Adrenal gland (tissue), 9 donors: ENCODE measurements at regions not wholly inside any gene's neighbourhood (a gene's known extent, or its start where the extent isn't known, plus 50 kb on each side); places are given as distances from the start of the nearest gene placed in this dataset.

Experiments
- DNase-seq, 7 donors: peaks; one replicate each; pipeline ENCODE4 v3.0.0-alpha.2; 2019 to 2020
- H3K27ac ChIP-seq, 5 donors: fragments of 200-600 bp; sonication (generic) in 4 of 5; 1 replicate in 3 of 5; 2 replicates in 2 of 5; pipeline versions ENCODE4 v1.5.1 to v1.8.0; 2016 to 2020; ENCODE audit warnings: mild to moderate bottlenecking in 1 of 5
- H3K27me3 ChIP-seq: fragments of 200-600 bp; 2 replicates; pipeline ENCODE4 v1.8.0; 2021
- H3K36me3 ChIP-seq, 2 donors: fragments of 200-600 bp; replicated peaks in 1 of 2; 1 replicate in 1 of 2; 2 replicates in 1 of 2; pipeline versions ENCODE4 v1.5.1 to v1.8.0; 2018 to 2022
- H3K4me1 ChIP-seq, 2 donors: fragments of 200-600 bp; replicated peaks in 1 of 2; 1 replicate in 1 of 2; 2 replicates in 1 of 2; pipeline versions ENCODE4 v1.5.1 to v1.8.0; 2018 to 2021
- H3K4me3 ChIP-seq, 4 donors: fragments of 200-600 bp; sonication (generic) in 3 of 4; one replicate each; pipeline ENCODE4 v1.5.1; 2016 to 2018
- H3K9me3 ChIP-seq, 3 donors: fragments of 200-600 bp; sonication (generic) in 1 of 3; replicated peaks in 1 of 3; 1 replicate in 2 of 3; 2 replicates in 1 of 3; pipeline versions ENCODE4 v1.5.1 to v1.8.0; 2016 to 2021
- POLR2A ChIP-seq, 2 donors: fragments of 450-650 bp; IDR thresholded peaks; one replicate each; pipeline ENCODE4 v1.6.1; 2017; ENCODE audit warnings: antibody characterized with exemption in 2 of 2, mild to moderate bottlenecking in 2 of 2, moderate library complexity in 1 of 2
- WGBS, 4 donors: extraction: QIAGEN DNeasy Blood & Tissue Kit in 2 of 4; methylation state at CpG; one replicate each; pipeline versions ENCODE4 v1.1.5 to v1.1.7; 2013 to 2017; 5-methylcytosine and 5-hydroxymethylcytosine counted together
- intact Hi-C, 2 donors: fragments of 100-400 bp; cut with DNase I; formaldehyde crosslinking; loops; one replicate each; pipeline versions ENCODE4 v1.14.1 to v1.15.0; 2022 to 2023
- TF ChIP-seq, protein P1 (sequence below), 6 experiments: fragments of 450-650 bp in 4 of 6; fragments of 200-600 bp in 2 of 6; sonication (generic) in 1 of 6; IDR thresholded peaks; 1 replicate in 5 of 6; 2 replicates in 1 of 6; pipeline versions ENCODE4 v1.5.1 to v1.8.0; 2016 to 2021; ENCODE audit warnings: antibody characterized with exemption in 6 of 6, mild to moderate bottlenecking in 2 of 6, moderate library complexity in 1 of 6
- donor health status: healthy with polysubstance abuse.
- donor health status: Bipolar disorder and iron deficiency.
- donor health status: DM: yes; HTN: yes; CAD: no.
- donor health status: DM: no; HTN: no; CAD: no.
- donor health status: DM: no; HTN: no; CAD: no.

- intact Hi-C loops, result no loop called here
- no peaks in the 10 kb centered on the region for H3K36me3 ChIP-seq
- H3K4me1 ChIP-seq, result no peaks in the 10 kb centered on the region
- H3K27me3 ChIP-seq, result no peaks in the 10 kb centered on the region
- no peak for DNase-seq
- TF ChIP-seq, protein P1, sequence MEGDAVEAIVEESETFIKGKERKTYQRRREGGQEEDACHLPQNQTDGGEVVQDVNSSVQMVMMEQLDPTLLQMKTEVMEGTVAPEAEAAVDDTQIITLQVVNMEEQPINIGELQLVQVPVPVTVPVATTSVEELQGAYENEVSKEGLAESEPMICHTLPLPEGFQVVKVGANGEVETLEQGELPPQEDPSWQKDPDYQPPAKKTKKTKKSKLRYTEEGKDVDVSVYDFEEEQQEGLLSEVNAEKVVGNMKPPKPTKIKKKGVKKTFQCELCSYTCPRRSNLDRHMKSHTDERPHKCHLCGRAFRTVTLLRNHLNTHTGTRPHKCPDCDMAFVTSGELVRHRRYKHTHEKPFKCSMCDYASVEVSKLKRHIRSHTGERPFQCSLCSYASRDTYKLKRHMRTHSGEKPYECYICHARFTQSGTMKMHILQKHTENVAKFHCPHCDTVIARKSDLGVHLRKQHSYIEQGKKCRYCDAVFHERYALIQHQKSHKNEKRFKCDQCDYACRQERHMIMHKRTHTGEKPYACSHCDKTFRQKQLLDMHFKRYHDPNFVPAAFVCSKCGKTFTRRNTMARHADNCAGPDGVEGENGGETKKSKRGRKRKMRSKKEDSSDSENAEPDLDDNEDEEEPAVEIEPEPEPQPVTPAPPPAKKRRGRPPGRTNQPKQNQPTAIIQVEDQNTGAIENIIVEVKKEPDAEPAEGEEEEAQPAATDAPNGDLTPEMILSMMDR (IDR thresholded peaks at IDR 0.05), result no peak
- TF ChIP-seq POLR2A (IDR thresholded peaks at IDR 0.05), result no peak
- no peaks in the 10 kb centered on the region for H3K9me3 ChIP-seq
- H3K4me3 ChIP-seq, result no peak overlapping the region
- 73 to 83% (median 78%) methylated on average over 6 of the region's 6 CpGs for WGBS, 4 donors
- no peak overlapping the region for H3K27ac ChIP-seq
Observed at GRCh38 chr4:181507938-181508337, 735.3 kb upstream of the TENM3 start.

GRCh38 chr4:181508601-181509000 is 734.6 kb upstream of the TENM3 start:
- Histone ChIP-seq H3K27ac (no peak overlapping the region), H3K36me3 (no peaks in the 10 kb centered on the region), H3K4me3 (no peak overlapping the region), H3K4me1 (no peaks in the 10 kb centered on the region), H3K9me3 (no peaks in the 10 kb centered on the region), H3K27me3 (no peaks in the 10 kb centered on the region)
- intact Hi-C loops, result no loop called here
- WGBS, 4 donors, result 75 to 82% (median 79%) methylated on average over 6 of the region's 6 CpGs
- TF ChIP-seq, protein P1 (IDR thresholded peaks at IDR 0.05), result no peak
- no peak for TF ChIP-seq POLR2A (IDR thresholded peaks at IDR 0.05)
- DNase-seq, result no peak

DNA sequence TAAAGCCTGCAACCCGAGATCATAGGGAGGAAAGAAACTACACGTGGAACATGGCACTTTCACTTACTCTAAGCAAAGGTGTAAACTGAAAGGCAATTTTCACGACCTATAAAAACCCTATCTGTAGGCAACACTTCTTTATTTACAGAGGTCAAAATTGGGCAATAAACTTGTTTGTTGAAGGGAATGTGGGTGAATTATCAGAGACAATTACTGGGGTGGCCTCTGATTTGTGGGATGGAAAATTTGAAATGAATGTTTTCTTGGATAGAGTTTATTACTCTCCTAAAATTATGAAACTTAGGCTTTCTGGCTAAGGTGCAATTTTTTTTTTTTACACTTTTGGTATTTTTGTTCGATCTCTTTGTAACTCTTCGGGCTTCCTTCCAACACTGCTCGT is 734.1 kb upstream of the TENM3 start:
- Histone ChIP-seq H3K27ac (no peak overlapping the region), H3K4me3 (no peak overlapping the region), H3K36me3 (no peaks in the 10 kb centered on the region), H3K27me3 (no peaks in the 10 kb centered on the region), H3K4me1 (no peaks in the 10 kb centered on the region), H3K9me3 (no peaks in the 10 kb centered on the region)
- TF ChIP-seq, protein P1 (IDR thresholded peaks at IDR 0.05), result no peak
- TF ChIP-seq POLR2A (IDR thresholded peaks at IDR 0.05), result no peak
- 64 to 78% (median 72%) methylated on average over 6 of the region's 6 CpGs for WGBS, 4 donors
- no peak for DNase-seq
- intact Hi-C loops, result no loop called here

DNA sequence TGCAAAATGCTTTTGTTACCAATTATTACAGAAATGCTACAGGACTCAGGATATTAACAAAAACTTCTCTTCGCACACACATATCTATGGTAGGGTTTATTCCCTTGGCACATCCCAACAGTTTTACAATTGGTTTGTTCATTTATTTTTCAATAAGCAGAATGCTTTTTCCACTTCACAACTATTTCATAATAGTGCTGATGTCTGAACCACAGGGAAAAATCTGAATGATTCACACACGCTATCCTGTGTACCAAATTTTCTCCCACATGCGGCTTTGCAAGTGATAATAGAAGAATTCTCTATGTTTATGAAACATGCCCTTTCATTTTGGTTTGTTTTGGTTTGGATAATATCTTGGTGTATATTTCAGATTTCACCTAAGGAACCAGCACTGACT is 725.7 kb upstream of the TENM3 start:
- no peak overlapping the region for H3K4me3 ChIP-seq
- TF ChIP-seq, protein P1 (IDR thresholded peaks at IDR 0.05), result no peak
- no peak for TF ChIP-seq POLR2A (IDR thresholded peaks at IDR 0.05)
- no peaks in the 10 kb centered on the region for H3K36me3 ChIP-seq
- H3K27ac ChIP-seq, result no peak overlapping the region
- 89 to 92% (median 90%) methylated on average over 3 of the region's 3 CpGs for WGBS, 4 donors
- DNase-seq, result no peak
- no peaks in the 10 kb centered on the region for H3K9me3 ChIP-seq
- no peaks in the 10 kb centered on the region for H3K27me3 ChIP-seq
- H3K4me1 ChIP-seq, result no peaks in the 10 kb centered on the region
- intact Hi-C loops, result no loop called here
